ENCODE measurements at regions not wholly inside any gene's neighbourhood (a gene's known extent, or its start where the extent isn't known, plus 50 kb on each side); places are given as distances from the start of the nearest gene placed in this dataset.

DNA sequence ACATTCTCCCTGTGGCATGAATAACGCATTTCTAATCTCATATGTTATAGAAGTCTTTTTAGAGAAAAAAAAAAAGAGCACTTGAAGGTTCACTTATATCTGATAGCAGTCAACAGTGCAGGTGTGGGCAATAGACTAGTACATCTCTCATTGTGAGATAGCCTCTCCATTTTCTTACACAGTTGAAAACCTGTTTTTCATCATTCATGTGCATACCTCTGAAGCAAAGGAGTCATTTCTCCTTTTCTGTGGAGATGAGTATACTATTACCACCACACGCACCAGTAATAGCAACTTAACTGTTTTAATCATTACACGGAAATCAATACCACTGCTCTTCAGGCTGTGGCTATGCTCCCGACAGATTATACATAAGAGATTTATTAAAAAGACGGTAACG is 1653.3 kb upstream of the TMEFF2 start:
- ATAC-seq (ENCODE audit: low read depth) (no peak), DNase-seq (no peak)
- no peak overlapping the region for H3K4me3 ChIP-seq (ENCODE audit: control extremely low read depth in 1 of 5, extremely low read depth in 1 of 5, insufficient read depth in 1 of 5, low read depth in 2 of 5, low read length in 4 of 5)
- Mint-ChIP-seq H3K9me3 (ENCODE audit: insufficient read depth) (no peaks in the 10 kb centered on the region), H3K27ac (no peak overlapping the region), H3K27me3 (no peaks in the 10 kb centered on the region), H3K4me1 (no peaks in the 10 kb centered on the region), H3K4me3 (no peak overlapping the region)
- no peaks in the 10 kb centered on the region for H3K79me2 ChIP-seq (ENCODE audit: control insufficient read depth, insufficient read depth, low read length)
- no CpG with 5 or more reads among the region's 6 CpGs for WGBS (ENCODE audit: insufficient coverage)
- TF ChIP-seq, protein P1, sequence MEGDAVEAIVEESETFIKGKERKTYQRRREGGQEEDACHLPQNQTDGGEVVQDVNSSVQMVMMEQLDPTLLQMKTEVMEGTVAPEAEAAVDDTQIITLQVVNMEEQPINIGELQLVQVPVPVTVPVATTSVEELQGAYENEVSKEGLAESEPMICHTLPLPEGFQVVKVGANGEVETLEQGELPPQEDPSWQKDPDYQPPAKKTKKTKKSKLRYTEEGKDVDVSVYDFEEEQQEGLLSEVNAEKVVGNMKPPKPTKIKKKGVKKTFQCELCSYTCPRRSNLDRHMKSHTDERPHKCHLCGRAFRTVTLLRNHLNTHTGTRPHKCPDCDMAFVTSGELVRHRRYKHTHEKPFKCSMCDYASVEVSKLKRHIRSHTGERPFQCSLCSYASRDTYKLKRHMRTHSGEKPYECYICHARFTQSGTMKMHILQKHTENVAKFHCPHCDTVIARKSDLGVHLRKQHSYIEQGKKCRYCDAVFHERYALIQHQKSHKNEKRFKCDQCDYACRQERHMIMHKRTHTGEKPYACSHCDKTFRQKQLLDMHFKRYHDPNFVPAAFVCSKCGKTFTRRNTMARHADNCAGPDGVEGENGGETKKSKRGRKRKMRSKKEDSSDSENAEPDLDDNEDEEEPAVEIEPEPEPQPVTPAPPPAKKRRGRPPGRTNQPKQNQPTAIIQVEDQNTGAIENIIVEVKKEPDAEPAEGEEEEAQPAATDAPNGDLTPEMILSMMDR (IDR thresholded peaks at IDR 0.05): no peak
- no peak for TF ChIP-seq EZH2 (IDR thresholded peaks at IDR 0.05; ENCODE audit: borderline replicate concordance, insufficient read depth, low read depth, low read length, poor library complexity, severe bottlenecking)
- no peaks in the 10 kb centered on the region for H3K9me3 ChIP-seq (ENCODE audit: control extremely low read depth in 1 of 3, control insufficient read depth in 2 of 3, insufficient read depth in 1 of 3, low read length in 2 of 3)
- H3K4me1 ChIP-seq (ENCODE audit: control insufficient read depth in 2 of 2, insufficient read depth in 2 of 2, low read length in 2 of 2): no peaks in the 10 kb centered on the region
- no peak overlapping the region for H3K27ac ChIP-seq (ENCODE audit: low read length in 2 of 2)
- no peaks in the 10 kb centered on the region for H4K20me1 ChIP-seq (ENCODE audit: control insufficient read depth, insufficient read depth, low read length, poor library complexity, severe bottlenecking)
- no peak overlapping the region for H3K9ac ChIP-seq (ENCODE audit: low read length)
- H3K27me3 ChIP-seq (replicated peaks in 1 of 4; ENCODE audit: control extremely low read depth in 1 of 4, control insufficient read depth in 3 of 4, insufficient read depth in 4 of 4, low read length in 3 of 4): no peaks in the 10 kb centered on the region
- CTCF ChIA-PET: no interaction called here
- H3K4me2 ChIP-seq (replicated peaks; ENCODE audit: low read depth, low read length, poor library complexity, severe bottlenecking): no peak overlapping the region
- H2AFZ ChIP-seq (ENCODE audit: insufficient read depth, low read depth, low read length, poor library complexity, severe bottlenecking): no peak overlapping the region
- intact Hi-C loops (cut with micrococcal nuclease): no loop called here
- POLR2A ChIA-PET: no interaction called here
- no peaks in the 10 kb centered on the region for H3K36me3 ChIP-seq (replicated peaks in 1 of 2; ENCODE audit: control extremely low read depth in 1 of 2, control insufficient read depth in 1 of 2, extremely low read depth in 1 of 2, insufficient read depth in 2 of 2, low read length in 1 of 2)

- no peak overlapping the region for H3K27ac Mint-ChIP-seq
Measured at GRCh38 chr2:193847130-193847529, 1652.4 kb upstream of the TMEFF2 start.

More at GRCh38 chr2:193847130-193847529, 1652.4 kb upstream of the TMEFF2 start:
- Histone ChIP-seq H3K4me1 (ENCODE audit: control insufficient read depth in 2 of 2, insufficient read depth in 2 of 2, low read length in 2 of 2) (no peaks in the 10 kb centered on the region), H3K36me3 (replicated peaks in 1 of 2; ENCODE audit: control extremely low read depth in 1 of 2, control insufficient read depth in 1 of 2, extremely low read depth in 1 of 2, insufficient read depth in 2 of 2, low read length in 1 of 2) (no peaks in the 10 kb centered on the region), H4K20me1 (ENCODE audit: control insufficient read depth, insufficient read depth, low read length, poor library complexity, severe bottlenecking) (no peaks in the 10 kb centered on the region), H3K9me3 (ENCODE audit: control extremely low read depth in 1 of 3, control insufficient read depth in 2 of 3, insufficient read depth in 1 of 3, low read length in 2 of 3) (no peaks in the 10 kb centered on the region), H3K9ac (ENCODE audit: low read length) (no peak overlapping the region), H3K79me2 (ENCODE audit: control insufficient read depth, insufficient read depth, low read length) (no peaks in the 10 kb centered on the region), H3K27me3 (replicated peaks in 1 of 4; ENCODE audit: control extremely low read depth in 1 of 4, control insufficient read depth in 3 of 4, insufficient read depth in 4 of 4, low read length in 3 of 4) (no peaks in the 10 kb centered on the region), H3K4me3 (ENCODE audit: control extremely low read depth in 1 of 5, extremely low read depth in 1 of 5, insufficient read depth in 1 of 5, low read depth in 2 of 5, low read length in 4 of 5) (no peak overlapping the region), H2AFZ (ENCODE audit: insufficient read depth, low read depth, low read length, poor library complexity, severe bottlenecking) (no peak overlapping the region), H3K4me2 (replicated peaks; ENCODE audit: low read depth, low read length, poor library complexity, severe bottlenecking) (no peak overlapping the region), H3K27ac (ENCODE audit: low read length in 2 of 2) (no peak overlapping the region)
- intact Hi-C loops (cut with micrococcal nuclease): no loop called here
- DNase-seq (no peak), ATAC-seq (ENCODE audit: low read depth) (no peak)
- TF ChIP-seq EZH2 (IDR thresholded peaks at IDR 0.05; ENCODE audit: borderline replicate concordance, insufficient read depth, low read depth, low read length, poor library complexity, severe bottlenecking): no peak
- TF ChIP-seq, protein P1 (IDR thresholded peaks at IDR 0.05): no peak
- 60% methylated on average over 3 of the region's 3 CpGs for WGBS (ENCODE audit: insufficient coverage)
- ChIA-PET CTCF (no interaction called here), POLR2A (no interaction called here)
- no peaks in the 10 kb centered on the region for H3K27me3 Mint-ChIP-seq
- no peak overlapping the region for H3K4me3 Mint-ChIP-seq
- no peaks in the 10 kb centered on the region for H3K4me1 Mint-ChIP-seq
- no peaks in the 10 kb centered on the region for H3K9me3 Mint-ChIP-seq (ENCODE audit: insufficient read depth)

Measured in B cell (primary cell).